GM18951 (cell line): ENCODE measurements at regions not wholly inside any gene's neighbourhood (a gene's known extent, or its start where the extent isn't known, plus 50 kb on each side); places are given as distances from the start of the nearest gene placed in this dataset.
"Not testable (repeated sequence)": the region's sequence is repeated elsewhere in the genome, so short reads cannot be mapped to it uniquely, and the experiment has no call there.

Source experiments
- POLR2A ChIP-seq: IDR thresholded peaks from 4 replicates; pipeline ENCODE4 v1.6.1; 2011; ENCODE audit warnings: mild to moderate bottlenecking; ENCODE audit not compliant: insufficient read length, insufficient read depth; ENCODE audit errors: extremely low read depth
- in situ Hi-C: fragments of 300-500 bp; cut with MboI; formaldehyde crosslinking; loops from one replicate; pipeline ENCODE4 v1.12.0; 2022; ENCODE audit warnings: low sequenced_read_pairs, mixed read lengths, inconsistent platforms; ENCODE audit not compliant: unreplicated experiment

- in situ Hi-C loops, result no loop called here
- TF ChIP-seq POLR2A, result no peak
These were observed 220.8 kb upstream of the HES1 start for GRCh38 chr3:193915099-193915498.

DNA sequence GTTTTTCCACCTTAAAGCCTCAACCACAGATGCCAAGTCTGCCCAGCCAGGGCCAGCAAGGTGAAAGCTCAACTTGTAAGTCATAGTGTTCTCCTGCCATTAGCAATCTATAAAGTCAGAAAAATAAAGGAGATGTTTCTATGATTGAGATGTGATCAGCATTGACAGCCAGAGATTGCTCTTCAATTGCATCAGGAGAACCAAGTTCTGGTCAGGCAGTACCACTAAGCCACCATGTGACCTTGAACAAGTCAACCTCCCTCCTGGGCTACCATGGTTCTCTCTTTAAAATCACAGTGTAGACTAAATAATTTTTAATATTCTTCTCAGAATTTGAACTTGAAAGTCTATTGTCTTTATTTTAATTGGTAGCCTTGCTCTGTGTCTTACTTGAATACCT lies 220.3 kb upstream of the HES1 start:
- no peak for TF ChIP-seq POLR2A
- in situ Hi-C loops, result no loop called here

GRCh38 chr3:193917158-193917557 lies 218.8 kb upstream of the HES1 start:
- in situ Hi-C loops, result no loop called here

GRCh38 chr3:193921465-193921864 lies 214.5 kb upstream of the HES1 start:
- no peak for TF ChIP-seq POLR2A
- in situ Hi-C loops, result no loop called here

More at GRCh38 chr3:193917158-193917557, 218.8 kb upstream of the HES1 start:
- no peak for TF ChIP-seq POLR2A

DNA sequence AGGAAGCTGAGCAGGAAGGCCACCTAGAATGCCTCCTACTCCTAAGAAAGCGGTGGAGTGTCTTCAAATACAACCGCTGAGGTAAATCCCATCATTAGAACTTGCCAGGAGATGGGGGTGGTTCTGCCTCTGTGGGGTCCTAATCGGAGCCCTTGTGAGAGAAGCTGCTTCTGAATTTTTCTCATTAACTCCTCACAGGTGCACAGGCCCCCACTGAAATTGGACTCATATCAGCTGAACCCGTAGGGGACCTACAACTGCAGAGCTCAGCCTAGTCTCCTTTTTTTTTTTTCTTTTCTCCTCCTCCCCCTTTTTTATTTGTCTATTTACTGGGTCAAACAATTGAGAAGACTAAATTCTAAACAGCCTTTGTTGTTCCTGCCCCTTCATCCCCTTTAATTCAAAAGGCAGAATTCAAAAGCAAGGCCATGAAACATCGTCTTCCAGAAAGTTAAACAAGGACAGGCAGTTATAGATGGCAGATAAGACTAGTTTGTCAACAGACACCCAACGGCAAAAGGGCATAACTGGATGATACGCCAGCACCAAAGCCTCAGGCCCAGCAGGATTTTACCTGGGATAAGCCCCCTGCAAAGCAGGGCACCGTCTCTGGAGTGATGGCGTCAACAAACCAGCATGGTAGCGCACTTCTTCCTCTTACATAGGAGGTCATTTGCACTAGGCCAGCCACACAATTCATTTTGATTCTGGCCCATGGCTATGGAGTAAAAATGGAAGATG lies 213.7 kb upstream of the HES1 start:
- no peak for TF ChIP-seq POLR2A
- in situ Hi-C loops, result no loop called here

DNA sequence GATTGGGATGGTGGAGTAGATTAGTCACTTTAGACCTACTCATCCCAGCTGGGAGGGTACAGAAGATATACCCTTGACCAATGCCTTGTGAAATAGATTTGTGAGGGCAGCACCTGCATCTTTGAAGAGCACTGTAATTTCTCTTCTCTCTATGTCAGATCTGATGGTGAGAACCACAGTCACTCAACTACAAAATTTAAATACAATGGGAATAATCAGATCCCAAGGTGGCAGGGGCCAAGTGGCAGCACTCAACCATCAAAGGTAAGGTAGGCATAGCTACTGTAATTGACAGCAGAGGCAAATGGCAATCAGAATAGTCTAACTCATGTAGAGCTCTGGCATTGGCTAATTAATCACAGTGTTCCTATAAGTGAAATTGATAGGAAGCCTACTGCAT lies 212.0 kb upstream of the HES1 start:
- in situ Hi-C loops, result not testable (repeated sequence)

DNA sequence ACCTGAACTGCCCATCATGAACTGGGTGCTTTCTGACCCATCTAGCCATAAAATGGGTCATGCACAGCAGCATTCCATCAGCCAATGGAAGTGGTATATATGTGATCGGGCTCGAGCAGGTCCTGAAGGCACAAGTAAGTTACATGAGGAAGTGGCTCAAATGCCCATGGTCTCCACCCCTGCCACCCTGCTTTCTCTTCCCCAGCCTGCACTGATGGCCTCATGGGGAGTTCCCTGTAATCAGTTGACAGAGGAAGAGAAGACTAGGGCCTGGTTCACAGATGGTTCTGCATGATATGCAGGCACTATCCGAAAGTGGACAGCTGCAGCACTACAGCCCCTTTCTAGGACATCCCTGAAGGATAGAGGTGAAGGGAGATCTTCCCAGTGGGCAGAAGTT lies 209.9 kb upstream of the HES1 start:
- in situ Hi-C loops, result not testable (repeated sequence)

DNA sequence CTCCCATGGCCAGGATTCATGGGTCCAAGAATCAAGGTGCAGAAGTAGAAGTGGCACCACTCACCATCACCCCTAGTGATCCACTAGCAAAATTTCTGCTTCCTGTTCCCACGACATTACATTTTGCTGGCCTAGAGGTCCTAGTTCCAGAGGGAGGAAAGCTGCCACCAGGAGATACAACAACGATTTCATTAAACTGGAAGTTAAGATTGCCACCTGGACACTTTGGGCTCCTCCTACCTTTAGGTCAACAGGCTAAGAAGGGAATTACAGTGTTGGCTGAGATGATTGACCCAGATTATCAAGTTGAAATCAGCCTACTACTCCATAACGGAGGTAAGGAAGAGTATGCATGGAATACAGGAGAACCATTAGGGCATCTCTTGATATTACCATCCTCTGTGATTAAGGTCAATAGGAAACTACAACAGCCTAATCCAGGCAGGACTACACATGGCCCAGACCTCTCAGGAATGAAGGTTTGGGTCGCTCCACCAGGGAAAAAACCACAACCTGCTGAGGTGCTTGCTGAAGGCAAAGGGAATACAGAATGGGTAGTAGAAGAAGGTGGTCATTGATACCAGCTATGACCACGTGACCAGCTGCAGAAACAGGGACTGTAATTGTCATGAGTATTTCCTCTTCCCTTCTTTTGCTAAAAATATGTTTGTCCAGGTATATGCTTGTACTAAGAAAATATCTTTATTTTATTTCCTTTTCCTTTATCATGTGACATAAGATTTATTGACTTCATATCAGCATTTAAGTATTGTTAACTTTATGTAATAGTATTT lies 208.3 kb upstream of the HES1 start:
- in situ Hi-C loops, result not testable (repeated sequence)

- in situ Hi-C loops, result no loop called here
- TF ChIP-seq POLR2A, result no peak
These were observed 207.4 kb upstream of the HES1 start for GRCh38 chr3:193928354-193929209.

DNA sequence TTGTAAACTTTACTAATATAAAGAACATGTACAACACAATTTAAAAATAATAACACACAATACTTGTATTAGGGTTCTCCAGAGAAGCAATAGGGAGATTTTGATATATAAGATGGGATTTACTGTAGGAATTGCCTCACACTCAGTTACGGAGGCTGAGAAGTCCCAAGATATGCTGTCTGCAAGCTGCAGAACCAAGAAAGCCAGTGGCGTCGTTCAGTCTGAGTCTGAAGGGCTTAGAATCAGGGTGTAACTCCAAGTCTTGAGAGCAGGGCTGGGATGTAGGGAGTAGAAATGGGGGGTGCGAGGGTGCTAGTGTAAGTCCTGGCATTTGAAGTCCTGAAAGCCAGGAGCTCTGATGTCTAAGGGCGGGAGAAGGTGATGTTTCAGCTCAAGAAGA lies 206.6 kb upstream of the HES1 start:
- TF ChIP-seq POLR2A, result no peak
- in situ Hi-C loops, result no loop called here

DNA sequence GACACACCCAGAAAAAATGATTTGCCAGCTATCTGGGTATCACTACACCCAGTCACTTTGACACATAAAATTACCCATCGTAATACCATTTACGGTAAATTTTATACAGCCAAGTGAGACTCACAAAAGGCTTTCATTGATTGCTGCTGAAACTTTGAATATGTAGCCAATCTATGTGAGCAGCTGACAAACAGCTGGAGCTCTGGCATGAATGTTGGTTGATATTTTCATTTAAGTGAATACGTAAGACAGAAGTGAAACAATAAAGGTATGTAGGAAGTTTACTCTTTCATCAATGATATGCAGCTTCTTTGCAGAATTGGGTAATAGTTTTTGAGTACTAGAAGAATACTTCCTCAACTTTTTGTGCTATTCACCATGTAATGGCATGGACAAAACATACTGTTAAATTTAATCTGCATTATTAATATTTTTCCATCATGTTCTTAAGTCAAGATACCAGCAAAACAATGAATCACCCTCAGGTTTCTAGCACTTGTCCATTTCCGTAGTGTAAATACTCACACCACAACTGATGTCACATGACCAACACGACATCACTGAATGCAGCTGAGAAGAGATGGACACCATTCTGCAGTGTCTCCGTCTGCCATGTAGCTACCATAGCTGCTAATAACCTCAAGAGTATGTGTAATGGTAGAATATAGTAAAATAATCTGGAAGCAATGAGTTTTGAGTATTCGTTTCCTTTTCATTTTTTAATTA lies 205.9 kb upstream of the HES1 start:
- in situ Hi-C loops, result no loop called here

GRCh38 chr3:193932136-193932535 lies 203.8 kb upstream of the HES1 start:
- TF ChIP-seq POLR2A, result no peak
- in situ Hi-C loops, result no loop called here

More for the DNA sequence above, 205.9 kb upstream of the HES1 start:
- TF ChIP-seq POLR2A, result no peak

DNA sequence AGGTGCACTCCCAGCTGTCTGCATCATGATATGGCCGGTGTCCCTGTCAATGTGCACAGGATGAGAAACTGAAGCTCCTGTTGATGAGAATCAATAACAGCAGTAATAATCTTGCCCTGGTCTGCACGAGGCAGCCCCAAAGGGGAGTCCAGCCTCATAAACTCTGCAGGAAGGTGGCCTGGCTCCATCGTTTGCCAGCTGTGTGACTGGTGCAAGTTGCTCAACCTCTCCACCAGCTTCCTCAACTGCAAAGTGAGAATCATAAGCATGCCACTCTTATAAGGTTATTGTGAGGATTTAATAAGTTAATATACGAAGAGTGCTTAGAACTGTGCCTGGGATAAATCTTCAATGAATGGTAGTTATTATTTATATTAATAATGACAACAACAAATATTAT lies 203.4 kb upstream of the HES1 start:
- TF ChIP-seq POLR2A, result no peak
- in situ Hi-C loops, result no loop called here
